C4-2B (cell line): ENCODE measurements at regions not wholly inside any gene's neighbourhood (a gene's known extent, or its start where the extent isn't known, plus 50 kb on each side); places are given as distances from the start of the nearest gene placed in this dataset.
"Not testable (repeated sequence)": the region's sequence is repeated elsewhere in the genome, so short reads cannot be mapped to it uniquely, and the experiment has no call there.

Source experiments
- CTCF ChIP-seq: fragments of 450-650 bp; conservative IDR thresholded peaks from 2 replicates; pipeline ENCODE4 v1.5.1; 2017; ENCODE audit warnings: mild to moderate bottlenecking
- ZFX ChIP-seq: fragments of 450-650 bp; IDR thresholded peaks from 2 replicates; pipeline ENCODE4 v1.6.1; 2017

- TF ChIP-seq CTCF, ZFX: not testable (repeated sequence)
These were observed 143.3 kb upstream of the NTRK2 start for GRCh38 chr9:84526211-84526610.
